HG03066 (cell line): ENCODE measurements at regions not wholly inside any gene's neighbourhood (a gene's known extent, or its start where the extent isn't known, plus 50 kb on each side); places are given as distances from the start of the nearest gene placed in this dataset.
"Not testable (repeated sequence)": the region's sequence is repeated elsewhere in the genome, so short reads cannot be mapped to it uniquely, and the experiment has no call there.

Experiments used
- ATAC-seq: cut with Tn5 transposase; IDR thresholded peaks from one replicate; pipeline ENCODE4 v1.9.1; 2021; ENCODE audit warnings: low read depth; ENCODE audit not compliant: unreplicated experiment

GRCh38 chr14:22226381-22226780 is 362.6 kb downstream of the DAD1 start:
- no peak for ATAC-seq

GRCh38 chr14:22225516-22226140 is 363.4 kb downstream of the DAD1 start:
- no peak for ATAC-seq

- no peak for ATAC-seq
These were observed 367.5 kb downstream of the DAD1 start for GRCh38 chr14:22221508-22221907.

- no peak for ATAC-seq
These were observed 368.6 kb downstream of the DAD1 start for GRCh38 chr14:22220427-22220826.

GRCh38 chr14:22218728-22219127 is 370.3 kb downstream of the DAD1 start:
- no peak for ATAC-seq

- ATAC-seq, result no peak
These were observed 375.9 kb downstream of the DAD1 start for GRCh38 chr14:22213120-22213519.

DNA sequence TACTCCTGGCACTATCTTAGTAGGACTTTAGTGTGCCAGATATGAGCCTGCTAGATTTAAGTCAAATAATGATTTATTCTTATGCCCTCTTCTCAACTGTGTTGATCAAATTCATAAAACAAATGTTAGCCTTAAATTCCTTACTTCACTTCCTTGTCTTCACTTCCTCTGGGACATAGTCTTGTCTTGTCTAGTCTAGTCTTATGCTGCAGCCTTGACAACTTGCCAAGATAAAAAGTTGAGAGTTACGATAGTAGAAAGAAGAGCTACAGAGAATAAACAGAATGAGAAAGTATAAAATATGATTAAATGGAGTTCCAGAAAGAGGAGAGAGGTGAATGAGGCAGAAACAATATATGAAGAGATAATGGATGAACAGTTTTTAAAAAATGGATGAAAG is 378.1 kb downstream of the DAD1 start:
- ATAC-seq, result no peak

GRCh38 chr14:22210026-22210425 is 379.0 kb downstream of the DAD1 start:
- no peak for ATAC-seq

DNA sequence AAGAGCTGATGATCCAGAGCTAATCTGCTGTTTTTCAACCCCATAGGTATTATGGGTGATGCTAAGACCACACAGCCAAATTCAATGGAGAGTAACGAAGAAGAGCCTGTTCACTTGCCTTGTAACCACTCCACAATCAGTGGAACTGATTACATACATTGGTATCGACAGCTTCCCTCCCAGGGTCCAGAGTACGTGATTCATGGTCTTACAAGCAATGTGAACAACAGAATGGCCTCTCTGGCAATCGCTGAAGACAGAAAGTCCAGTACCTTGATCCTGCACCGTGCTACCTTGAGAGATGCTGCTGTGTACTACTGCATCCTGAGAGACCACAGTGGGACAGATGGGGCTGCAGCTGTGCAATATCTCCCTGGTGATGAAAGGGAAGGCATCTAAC is 386.0 kb downstream of the DAD1 start:
- ATAC-seq, result no peak

- no peak for ATAC-seq
These were observed 386.7 kb downstream of the DAD1 start for GRCh38 chr14:22202313-22202712.

- ATAC-seq, result no peak
These were observed 387.9 kb downstream of the DAD1 start for GRCh38 chr14:22200977-22201605.

- not testable (repeated sequence) for ATAC-seq
These were observed 388.9 kb downstream of the DAD1 start for GRCh38 chr14:22200131-22200530.

DNA sequence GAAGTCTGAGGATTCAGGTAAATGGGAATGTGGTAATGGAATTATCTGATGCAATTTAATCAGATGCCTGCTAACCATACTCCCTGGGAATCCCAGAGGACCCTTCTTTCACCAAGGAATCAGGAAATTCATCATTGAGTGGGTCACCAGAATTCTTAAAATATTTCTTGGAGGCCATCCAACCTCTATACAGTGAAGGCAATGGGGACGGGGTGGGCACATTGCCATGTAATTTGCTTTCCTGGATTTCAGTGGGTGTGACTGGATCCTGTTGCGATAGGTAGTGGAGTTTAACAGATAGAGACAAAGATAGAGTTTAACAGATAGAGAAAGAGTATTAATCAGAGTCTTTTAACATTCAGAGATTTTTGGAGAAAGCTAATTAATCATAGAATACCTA is 394.4 kb downstream of the DAD1 start:
- ATAC-seq, result no peak

DNA sequence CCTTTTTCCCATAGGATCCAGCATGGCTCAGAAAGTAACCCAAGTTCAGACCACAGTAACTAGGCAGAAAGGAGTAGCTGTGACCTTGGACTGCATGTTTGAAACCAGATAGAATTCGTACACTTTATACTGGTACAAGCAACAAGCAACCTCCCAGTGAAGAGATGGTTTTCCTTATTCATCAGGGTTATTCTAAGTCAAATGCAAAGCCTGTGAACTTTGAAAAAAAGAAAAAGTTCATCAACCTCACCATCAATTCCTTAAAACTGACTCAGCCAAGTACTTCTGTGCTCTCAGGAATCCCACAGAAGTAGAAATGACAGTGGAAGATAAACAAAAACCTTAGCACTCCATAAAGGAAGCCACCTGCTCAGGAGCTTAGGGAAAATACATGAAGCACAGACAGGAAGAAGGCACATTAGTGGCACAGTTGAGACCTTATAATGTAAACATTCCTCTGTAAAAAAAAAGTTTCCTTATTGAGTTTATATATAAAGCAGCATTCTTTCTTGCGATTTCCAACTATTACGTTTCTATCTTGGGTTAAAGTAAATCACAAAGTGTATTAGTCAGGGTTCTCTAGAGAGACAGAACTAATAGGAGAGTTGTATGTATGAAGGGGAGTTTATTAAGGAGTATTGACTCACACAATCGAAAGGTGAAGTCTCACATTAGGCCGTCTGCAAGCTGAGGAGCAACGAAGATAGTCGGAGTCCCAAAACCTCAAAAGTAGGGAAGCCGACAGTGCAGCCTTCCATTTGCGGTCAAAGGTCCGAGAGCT is 398.4 kb downstream of the DAD1 start:
- no peak for ATAC-seq

- ATAC-seq, result no peak
These were observed 399.1 kb downstream of the DAD1 start for GRCh38 chr14:22189881-22190280.

DNA sequence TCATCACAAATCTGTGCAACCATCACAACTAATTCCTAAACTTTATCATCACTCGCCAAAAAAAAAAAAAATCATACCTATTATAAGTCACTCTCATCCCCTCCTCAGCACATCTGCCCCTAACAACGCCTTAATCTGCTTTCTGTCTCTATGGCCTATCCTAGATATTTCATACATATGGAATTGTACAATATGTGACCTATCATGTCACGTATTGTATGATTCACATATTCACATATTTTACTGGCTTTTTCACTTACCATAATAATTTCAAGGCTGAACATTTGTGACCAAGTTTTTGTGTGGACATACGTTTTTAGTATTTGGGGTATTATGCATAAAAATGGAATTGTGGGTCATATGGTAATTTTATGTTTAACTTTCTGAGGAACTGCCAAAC is 400.7 kb downstream of the DAD1 start:
- ATAC-seq, result no peak

- ATAC-seq, result no peak
These were observed 403.2 kb downstream of the DAD1 start for GRCh38 chr14:22185789-22186188.

DNA sequence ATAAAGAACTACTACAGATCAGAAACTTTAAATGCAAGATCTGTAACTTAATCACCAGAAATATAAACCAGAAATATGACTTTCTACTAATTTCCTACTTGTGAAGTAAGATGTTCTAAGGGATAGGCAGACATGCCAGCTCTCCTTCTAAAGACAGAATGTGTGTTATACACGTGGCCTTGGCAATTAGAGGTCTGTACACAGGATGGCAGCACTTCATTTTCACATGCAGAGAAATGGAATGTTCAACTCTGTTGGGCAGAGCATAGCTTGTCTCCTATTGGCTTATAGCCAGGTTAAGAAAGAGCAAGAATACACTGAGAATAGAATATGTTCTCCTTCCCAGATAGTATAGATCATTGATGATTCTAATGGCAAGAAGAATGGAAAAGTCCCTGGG is 403.8 kb downstream of the DAD1 start:
- ATAC-seq, result no peak

DNA sequence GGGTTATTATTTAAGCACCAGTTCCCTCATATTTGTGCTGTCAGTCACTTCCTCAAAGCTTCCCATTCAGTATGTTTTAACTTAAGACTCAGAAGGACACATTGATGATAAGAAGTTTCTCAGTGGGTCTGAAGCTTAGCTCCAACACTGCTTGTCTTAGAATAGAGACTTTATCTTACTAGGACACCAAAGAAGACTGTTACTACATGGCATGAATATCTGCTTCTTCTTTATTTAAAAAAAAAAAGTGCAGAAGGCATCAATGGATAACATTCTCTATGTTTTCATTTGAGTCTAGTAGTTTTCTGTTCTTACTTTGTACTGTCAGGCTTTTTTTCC is 404.2 kb downstream of the DAD1 start:
- ATAC-seq, result no peak

- ATAC-seq, result no peak
These were observed 404.7 kb downstream of the DAD1 start for GRCh38 chr14:22184157-22184829.

- ATAC-seq, result no peak
These were observed 409.0 kb downstream of the DAD1 start for GRCh38 chr14:22180045-22180444.
